ENCODE measurements at regions not wholly inside any gene's neighbourhood (a gene's known extent, or its start where the extent isn't known, plus 50 kb on each side); places are given as distances from the start of the nearest gene placed in this dataset.

- no peaks in the 10 kb centered on the region for H3K4me1 Mint-ChIP-seq (ENCODE audit: low read depth)
- POLR2A ChIA-PET = no interaction called here
Observed at GRCh38 chr7:10070899-10071298, 902.8 kb upstream of the PHF14 start.

GRCh38 chr7:10075866-10076265 lies 897.8 kb upstream of the PHF14 start:
- no peaks in the 10 kb centered on the region for H3K4me1 ChIP-seq (ENCODE audit: insufficient read depth, low read length)
- Mint-ChIP-seq H3K4me1 (ENCODE audit: low read depth) (no peaks in the 10 kb centered on the region), H3K4me3 (no peak overlapping the region), H3K27ac (no peak overlapping the region), H3K9me3 (no peaks in the 10 kb centered on the region), H3K27me3 (no peaks in the 10 kb centered on the region), H3K36me3 (ENCODE audit: low read depth) (no peaks in the 10 kb centered on the region)
- ChIA-PET CTCF (no interaction called here), POLR2A (no interaction called here)
- no peaks in the 10 kb centered on the region for H3K36me3 ChIP-seq (ENCODE audit: insufficient read depth, low read length)
- ATAC-seq (ENCODE audit: poor library complexity) (no peak), DNase-seq (no peak)
- no peak for TF ChIP-seq CTCF (IDR thresholded peaks at IDR 0.05)
- intact Hi-C loops (cut with DNase I, micrococcal nuclease) = no loop called here
- no peak overlapping the region for H3K4me3 ChIP-seq (ENCODE audit: low read length)
- H3K27ac ChIP-seq (ENCODE audit: low read depth in 1 of 2, low read length in 2 of 2) = no peak overlapping the region
- peaks cover 0 to 18% of the 10 kb centered on the region in 2 experiments for H3K9me3 ChIP-seq (ENCODE audit: control insufficient read depth in 1 of 2, insufficient read depth in 1 of 2, low read length in 2 of 2)
- H3K27me3 ChIP-seq (ENCODE audit: control insufficient read depth in 1 of 2, insufficient read depth in 2 of 2, low read length in 2 of 2) = no peaks in the 10 kb centered on the region

More at GRCh38 chr7:10070899-10071298, 902.8 kb upstream of the PHF14 start:
- ATAC-seq (ENCODE audit: poor library complexity) (no peak), DNase-seq (no peak)
- TF ChIP-seq CTCF (IDR thresholded peaks at IDR 0.05) = no peak
- H3K4me1 ChIP-seq (ENCODE audit: insufficient read depth, low read length) = no peaks in the 10 kb centered on the region
- intact Hi-C loops (cut with DNase I, micrococcal nuclease) = no loop called here
- CTCF ChIA-PET = no interaction called here
- Mint-ChIP-seq H3K27me3 (no peaks in the 10 kb centered on the region), H3K27ac (no peak overlapping the region), H3K4me3 (no peak overlapping the region), H3K36me3 (ENCODE audit: low read depth) (no peaks in the 10 kb centered on the region), H3K9me3 (no peaks in the 10 kb centered on the region)
- peaks cover 0 to 4% of the 10 kb centered on the region in 2 experiments for H3K9me3 ChIP-seq (ENCODE audit: control insufficient read depth in 1 of 2, insufficient read depth in 1 of 2, low read length in 2 of 2)
- H3K27me3 ChIP-seq (ENCODE audit: control insufficient read depth in 1 of 2, insufficient read depth in 2 of 2, low read length in 2 of 2) = no peaks in the 10 kb centered on the region
- H3K4me3 ChIP-seq (ENCODE audit: low read length) = no peak overlapping the region
- H3K36me3 ChIP-seq (ENCODE audit: insufficient read depth, low read length) = no peaks in the 10 kb centered on the region
- no peak overlapping the region for H3K27ac ChIP-seq (ENCODE audit: low read depth in 1 of 2, low read length in 2 of 2)

- intact Hi-C loops (cut with DNase I, micrococcal nuclease) = no loop called here
- Histone ChIP-seq H3K27ac (ENCODE audit: low read depth in 1 of 2, low read length in 2 of 2) (no peak overlapping the region), H3K4me1 (ENCODE audit: insufficient read depth, low read length) (no peaks in the 10 kb centered on the region), H3K4me3 (ENCODE audit: low read length) (no peak overlapping the region), H3K36me3 (ENCODE audit: insufficient read depth, low read length) (no peaks in the 10 kb centered on the region), H3K27me3 (ENCODE audit: control insufficient read depth in 1 of 2, insufficient read depth in 2 of 2, low read length in 2 of 2) (no peaks in the 10 kb centered on the region), H3K9me3 (ENCODE audit: control insufficient read depth in 1 of 2, insufficient read depth in 1 of 2, low read length in 2 of 2) (peaks cover 0 to 18% of the 10 kb centered on the region in 2 experiments)
- H3K36me3 Mint-ChIP-seq (ENCODE audit: low read depth) = no peaks in the 10 kb centered on the region
- ChIA-PET POLR2A (no interaction called here), CTCF (no interaction called here)
- H3K27ac Mint-ChIP-seq = no peak overlapping the region
- DNase-seq = no peak
- no peaks in the 10 kb centered on the region for H3K4me1 Mint-ChIP-seq (ENCODE audit: low read depth)
- H3K9me3 Mint-ChIP-seq = peaks cover 4% of the 10 kb centered on the region
- no peak for TF ChIP-seq CTCF (IDR thresholded peaks at IDR 0.05)
- H3K27me3 Mint-ChIP-seq = no peaks in the 10 kb centered on the region
- no peak for ATAC-seq (ENCODE audit: poor library complexity)
- H3K4me3 Mint-ChIP-seq = no peak overlapping the region
Observed at GRCh38 chr7:10076660-10077300, 896.9 kb upstream of the PHF14 start.
